ENCODE measurements at regions not wholly inside any gene's neighbourhood (a gene's known extent, or its start where the extent isn't known, plus 50 kb on each side); places are given as distances from the start of the nearest gene placed in this dataset.

- no peak for TF ChIP-seq CREB1 (CRISPR knock-in tag; IDR thresholded peaks at IDR 0.05; ENCODE audit: low read depth)
- TF ChIP-seq EZH2 (IDR thresholded peaks at IDR 0.05; ENCODE audit: low read depth, unreplicated experiment) = no peak
- TF ChIP-seq JUNB (IDR thresholded peaks at IDR 0.05; ENCODE audit: unreplicated experiment) = no peak
- no peak for TF ChIP-seq ZNF331 (CRISPR knock-in tag; IDR thresholded peaks at IDR 0.05; ENCODE audit: low read depth)
- TF ChIP-seq STAT1 (IDR thresholded peaks at IDR 0.05; ENCODE audit: unreplicated experiment) = no peak
- no peak for TF ChIP-seq POLR2AphosphoS5 (IDR thresholded peaks at IDR 0.05; ENCODE audit: low read depth)
- TF ChIP-seq ZNF114 (CRISPR knock-in tag; IDR thresholded peaks at IDR 0.05) = no peak
- no peak for TF ChIP-seq CTCF (conservative IDR thresholded peaks at IDR 0.05; ENCODE audit: low read depth in 2 of 2)
- TF ChIP-seq REST (IDR thresholded peaks at IDR 0.05; ENCODE audit: unreplicated experiment) = no peak
- no peak for TF ChIP-seq EZH2phosphoT487 (IDR thresholded peaks at IDR 0.05; ENCODE audit: unreplicated experiment)
Measured at GRCh38 chr9:88251903-88252302, 113.6 kb upstream of the SPATA31C2 start (continued).

GRCh38 chr9:88243736-88244135 is 105.5 kb upstream of the SPATA31C2 start:
- ATAC-seq = no peak
- no peak overlapping the region for H2AFZ ChIP-seq
- H3K79me2 ChIP-seq (replicated peaks; ENCODE audit: insufficient read depth) = no peaks in the 10 kb centered on the region
- H3K4me3 Mint-ChIP-seq = no peak overlapping the region
- no peaks in the 10 kb centered on the region for H3K27me3 Mint-ChIP-seq (ENCODE audit: insufficient read depth, low read depth, poor library complexity)
- H3K9me3 Mint-ChIP-seq = no peaks in the 10 kb centered on the region
- no peaks in the 10 kb centered on the region for H4K20me1 ChIP-seq (replicated peaks; ENCODE audit: insufficient read depth)
- no peak overlapping the region for H3K4me2 ChIP-seq
- H3K9me2 ChIP-seq (ENCODE audit: insufficient read depth) = 0 out of 2 replicates have a peak, but pooled peaks cover 5% of the 10 kb centered on the region
- H3K27me3 ChIP-seq (ENCODE audit: insufficient read depth) = no peaks in the 10 kb centered on the region
- no peak for TF ChIP-seq EZH2 (IDR thresholded peaks at IDR 0.05; ENCODE audit: low read depth, unreplicated experiment)
- no peak for TF ChIP-seq ZNF114 (CRISPR knock-in tag; IDR thresholded peaks at IDR 0.05)
- TF ChIP-seq CREB1 (CRISPR knock-in tag; IDR thresholded peaks at IDR 0.05; ENCODE audit: low read depth) = no peak
- TF ChIP-seq ETS1 (IDR thresholded peaks at IDR 0.05) = no peak
- TF ChIP-seq ZNF331 (CRISPR knock-in tag; IDR thresholded peaks at IDR 0.05; ENCODE audit: low read depth) = no peak
- no peak for TF ChIP-seq ZNF462 (CRISPR knock-in tag; IDR thresholded peaks at IDR 0.05)
- no peak overlapping the region for H3K4me3 ChIP-seq
- no peaks in the 10 kb centered on the region for H3F3A ChIP-seq (replicated peaks; ENCODE audit: low read depth)
- H3K27ac Mint-ChIP-seq = no peak overlapping the region
- H3K4me1 Mint-ChIP-seq = no peaks in the 10 kb centered on the region
- no peak for DNase-seq (ENCODE audit: low spot score)
- H3K27ac ChIP-seq (ENCODE audit: low read depth) = no peak overlapping the region
- no peaks in the 10 kb centered on the region for H3K4me1 ChIP-seq (ENCODE audit: insufficient read depth)
- H3K36me3 Mint-ChIP-seq (ENCODE audit: low read depth) = no peaks in the 10 kb centered on the region
- no peaks in the 10 kb centered on the region for H3K36me3 ChIP-seq (ENCODE audit: insufficient read depth)

Data from GM23338 (cell line).